ENCODE measurements at regions not wholly inside any gene's neighbourhood (a gene's known extent, or its start where the extent isn't known, plus 50 kb on each side); places are given as distances from the start of the nearest gene placed in this dataset.
A peak's percentile ranks its signal among the peaks of the same experiment; 100 is the strongest.

GRCh38 chr2:217660423-217660822 lies 342.4 kb downstream of the TNS1 start:
- DNase-seq (ENCODE audit: extremely low read depth, low read depth, low spot score): no peak

- no peak for DNase-seq (ENCODE audit: extremely low read depth, low read depth, low spot score)
Observed at GRCh38 chr2:217658806-217659205, 344.0 kb downstream of the TNS1 start.

- DNase-seq (ENCODE audit: extremely low read depth, low read depth, low spot score): no peak
Observed at GRCh38 chr2:217657252-217657651, 345.5 kb downstream of the TNS1 start.

- DNase-seq (ENCODE audit: extremely low read depth, low read depth, low spot score): no peak
Observed at GRCh38 chr2:217656316-217656715, 346.5 kb downstream of the TNS1 start.

- no peak for DNase-seq (ENCODE audit: extremely low read depth, low read depth, low spot score)
Observed at GRCh38 chr2:217655651-217656050, 347.1 kb downstream of the TNS1 start.

- DNase-seq (ENCODE audit: extremely low read depth, low read depth, low spot score): no peak
Observed at GRCh38 chr2:217654168-217654567, 348.6 kb downstream of the TNS1 start.

- DNase-seq (ENCODE audit: extremely low read depth, low read depth, low spot score): no peak
Observed at GRCh38 chr2:217652761-217653639, 349.8 kb downstream of the TNS1 start.

GRCh38 chr2:217650716-217651360 lies 352.0 kb downstream of the TNS1 start:
- DNase-seq (ENCODE audit: extremely low read depth, low read depth, low spot score): peak; percentile 7

- no peak for DNase-seq (ENCODE audit: extremely low read depth, low read depth, low spot score)
Observed at GRCh38 chr2:217650229-217650628, 352.6 kb downstream of the TNS1 start.

GRCh38 chr2:217647925-217648324 lies 354.9 kb downstream of the TNS1 start:
- DNase-seq (ENCODE audit: extremely low read depth, low read depth, low spot score): no peak

GRCh38 chr2:217647226-217647625 lies 355.6 kb downstream of the TNS1 start:
- DNase-seq (ENCODE audit: extremely low read depth, low read depth, low spot score): no peak

- DNase-seq (ENCODE audit: extremely low read depth, low read depth, low spot score): no peak
Observed at GRCh38 chr2:217645896-217646295, 356.9 kb downstream of the TNS1 start.

- no peak for DNase-seq (ENCODE audit: extremely low read depth, low read depth, low spot score)
Observed at GRCh38 chr2:217643789-217644301, 358.9 kb downstream of the TNS1 start.

- no peak for DNase-seq (ENCODE audit: extremely low read depth, low read depth, low spot score)
Observed at GRCh38 chr2:217642944-217643343, 359.9 kb downstream of the TNS1 start.

GRCh38 chr2:217641960-217642359 lies 360.8 kb downstream of the TNS1 start:
- no peak for DNase-seq (ENCODE audit: extremely low read depth, low read depth, low spot score)

GRCh38 chr2:217639481-217639880 lies 363.3 kb downstream of the TNS1 start:
- DNase-seq (ENCODE audit: extremely low read depth, low read depth, low spot score): no peak

GRCh38 chr2:217638533-217638932 lies 364.3 kb downstream of the TNS1 start:
- no peak for DNase-seq (ENCODE audit: extremely low read depth, low read depth, low spot score)

GRCh38 chr2:217638031-217638430 lies 364.8 kb downstream of the TNS1 start:
- DNase-seq (ENCODE audit: extremely low read depth, low read depth, low spot score): no peak

GRCh38 chr2:217636991-217637561 lies 365.7 kb downstream of the TNS1 start:
- no peak for DNase-seq (ENCODE audit: extremely low read depth, low read depth, low spot score)

- DNase-seq (ENCODE audit: extremely low read depth, low read depth, low spot score): no peak
Observed at GRCh38 chr2:217636578-217636977, 366.2 kb downstream of the TNS1 start.

GRCh38 chr2:217634871-217635270 lies 367.9 kb downstream of the TNS1 start:
- DNase-seq (ENCODE audit: extremely low read depth, low read depth, low spot score): no peak

GRCh38 chr2:217632043-217632442 lies 370.8 kb downstream of the TNS1 start:
- DNase-seq (ENCODE audit: extremely low read depth, low read depth, low spot score): no peak
